T-cell (primary cell): ENCODE measurements at regions not wholly inside any gene's neighbourhood (a gene's known extent, or its start where the extent isn't known, plus 50 kb on each side); places are given as distances from the start of the nearest gene placed in this dataset.
"Not testable (repeated sequence)": the region's sequence is repeated elsewhere in the genome, so short reads cannot be mapped to it uniquely, and the experiment has no call there.

Source experiments
- ATAC-seq, 4 experiments: fragments of 200-7000 bp in 3 of 4; fragments of 150-1000 bp in 1 of 4; cut with Tn5 transposase; replicated peaks in 1 of 4; 1 replicate in 3 of 4; 2 replicates in 1 of 4; pipeline ENCODE4 v1.10.0; 2021; ENCODE audit warnings: moderate library complexity in 3 of 4, mild to moderate bottlenecking in 2 of 4, moderate number of reproducible peaks in 1 of 4
- CTCF ChIA-PET, 2 donors: fragments of 300-600 bp; sonication (Branson Sonifier 250); formaldehyde crosslinking; loops; one replicate each; lab custom pipeline; 2022; ENCODE audit warnings: antibody characterized with exemption in 2 of 2; lab: Charles Lee
- POLR2A ChIA-PET, 2 donors: fragments of 300-600 bp; sonication (Branson Sonifier 250); formaldehyde crosslinking; loops; one replicate each; lab custom pipeline; 2022; ENCODE audit warnings: antibody characterized with exemption in 2 of 2; lab: Charles Lee
- DNase-seq, 35 experiments: peaks; one replicate each; pipeline versions ENCODE4 v3.0.0 to v3.0.0-alpha.2; 2013 to 2023
- H3K27ac ChIP-seq: one replicate; pipeline ENCODE4 v1.5.1; 2013; ENCODE audit warnings: low read length
- H3K27me3 ChIP-seq, 2 experiments: replicated peaks in 1 of 2; 1 replicate in 1 of 2; 2 replicates in 1 of 2; pipeline versions ENCODE4 v1.6.1 to v1.7.0; 2013; ENCODE audit warnings: low read length in 1 of 2, mixed read lengths in 1 of 2; ENCODE audit not compliant: control insufficient read depth in 2 of 2, insufficient read depth in 2 of 2; ENCODE audit errors: extremely low read depth in 1 of 2
- H3K36me3 ChIP-seq, 2 donors: 1 replicate in 1 of 2; 2 replicates in 1 of 2; pipeline versions ENCODE4 v1.6.1 to v1.7.0; 2013; ENCODE audit warnings: low read length in 1 of 2; ENCODE audit not compliant: control insufficient read depth in 2 of 2, insufficient read depth in 1 of 2; ENCODE audit errors: extremely low read depth in 1 of 2
- H3K4me1 ChIP-seq, 2 experiments: 1 replicate in 1 of 2; 2 replicates in 1 of 2; pipeline versions ENCODE4 v1.6.1 to v1.7.0; 2013; ENCODE audit warnings: low read length in 2 of 2, mixed read lengths in 1 of 2; ENCODE audit not compliant: insufficient read depth in 2 of 2, control insufficient read depth in 1 of 2; ENCODE audit errors: extremely low read depth in 1 of 2
- H3K4me3 ChIP-seq, 2 donors: 1 replicate in 1 of 2; 2 replicates in 1 of 2; pipeline versions ENCODE4 v1.5.1 to v1.7.0; 2013; ENCODE audit warnings: mild to moderate bottlenecking in 2 of 2, low read length in 1 of 2, moderate library complexity in 1 of 2; ENCODE audit not compliant: control insufficient read depth in 1 of 2; ENCODE audit errors: extremely low read depth in 1 of 2
- H3K9me3 ChIP-seq: 2 replicates; pipeline ENCODE4 v1.7.0; 2013
- H3K27ac Mint-ChIP-seq, 2 donors: one replicate each; pipeline ENCODE4 v1.8.0; 2020 to 2021; ENCODE audit warnings: mild to moderate bottlenecking in 2 of 2, mixed read lengths in 2 of 2
- H3K27me3 Mint-ChIP-seq, 2 donors: one replicate each; pipeline ENCODE4 v1.8.0; 2021 to 2022; ENCODE audit warnings: mixed read lengths in 2 of 2
- H3K36me3 Mint-ChIP-seq: one replicate; pipeline ENCODE4 v1.8.0; 2021; ENCODE audit warnings: mixed read lengths
- H3K4me1 Mint-ChIP-seq, 3 donors: one replicate each; pipeline ENCODE4 v1.8.0; 2020 to 2022; ENCODE audit warnings: mixed read lengths in 3 of 3, mild to moderate bottlenecking in 1 of 3
- H3K4me3 Mint-ChIP-seq, 3 donors: one replicate each; pipeline ENCODE4 v1.8.0; 2020 to 2022; ENCODE audit warnings: mild to moderate bottlenecking in 3 of 3, mixed read lengths in 3 of 3, moderate library complexity in 3 of 3
- H3K9me3 Mint-ChIP-seq, 3 donors: one replicate each; pipeline ENCODE4 v1.8.0; 2020 to 2022; ENCODE audit warnings: mixed read lengths in 3 of 3
- WGBS: methylation state at CpG from one replicate; pipeline ENCODE4 v1.1.5; 2013; ENCODE audit warnings: missing lambda C conversion rate; ENCODE audit not compliant: insufficient coverage; 5-methylcytosine and 5-hydroxymethylcytosine counted together

GRCh38 chr1:192911896-192912656, 103.2 kb downstream of the RGS2 start:
- H3K9me3 Mint-ChIP-seq, H3K36me3 Mint-ChIP-seq, H3K9me3 ChIP-seq, H3K4me1 Mint-ChIP-seq, H3K4me3 ChIP-seq, H3K27ac ChIP-seq, DNase-seq, ATAC-seq, H3K36me3 ChIP-seq, H3K27me3 Mint-ChIP-seq, H3K4me1 ChIP-seq, POLR2A ChIA-PET, H3K27me3 ChIP-seq, CTCF ChIA-PET, H3K27ac Mint-ChIP-seq, H3K4me3 Mint-ChIP-seq: not testable (repeated sequence)
- 93% methylated on average over 16 of the region's 18 CpGs for WGBS

- H3K4me1 ChIP-seq: no peaks in the 10 kb centered on the region
- H3K27ac Mint-ChIP-seq: no peak overlapping the region
- no peak overlapping the region for H3K4me3 Mint-ChIP-seq
- H3K4me3 ChIP-seq: no peak overlapping the region
- peaks cover 0 to 4% of the 10 kb centered on the region in 2 experiments for H3K27me3 ChIP-seq
- no peaks in the 10 kb centered on the region for H3K9me3 Mint-ChIP-seq
- CTCF ChIA-PET: no interaction called here
- H3K9me3 ChIP-seq: no peaks in the 10 kb centered on the region
- no peak for ATAC-seq
- POLR2A ChIA-PET: interaction anchor here in 1 of 2 donors (0.6 kb wide), 1 partner anchor 59 kb away, joined by 7 read pairs; no protein-coding TSS in a partner anchor
- H3K4me1 Mint-ChIP-seq: no peaks in the 10 kb centered on the region
- WGBS: 52% methylated on average over 2 of the region's 3 CpGs
- DNase-seq: no peak
- H3K27me3 Mint-ChIP-seq: no peaks in the 10 kb centered on the region
- no peaks in the 10 kb centered on the region for H3K36me3 ChIP-seq
- no peak overlapping the region for H3K27ac ChIP-seq
- H3K36me3 Mint-ChIP-seq: no peaks in the 10 kb centered on the region
Measured at GRCh38 chr1:192913683-192914082, 104.8 kb downstream of the RGS2 start.

GRCh38 chr1:192914092-192914491, 105.3 kb downstream of the RGS2 start:
- Histone ChIP-seq H3K27ac (no peak overlapping the region), H3K36me3 (no peaks in the 10 kb centered on the region), H3K9me3 (no peaks in the 10 kb centered on the region), H3K4me3 (no peak overlapping the region), H3K27me3 (peaks cover 0 to 4% of the 10 kb centered on the region in 2 experiments), H3K4me1 (no peaks in the 10 kb centered on the region)
- DNase-seq (no peak), ATAC-seq (no peak)
- POLR2A ChIA-PET: no interaction called here
- H3K4me3 Mint-ChIP-seq: no peak overlapping the region
- no peaks in the 10 kb centered on the region for H3K36me3 Mint-ChIP-seq
- no CpG with 5 or more reads among the region's 1 CpG for WGBS
- H3K4me1 Mint-ChIP-seq: no peaks in the 10 kb centered on the region
- CTCF ChIA-PET: no interaction called here
- H3K9me3 Mint-ChIP-seq: no peaks in the 10 kb centered on the region
- no peak overlapping the region for H3K27ac Mint-ChIP-seq
- no peaks in the 10 kb centered on the region for H3K27me3 Mint-ChIP-seq

GRCh38 chr1:192914696-192915095, 105.9 kb downstream of the RGS2 start:
- H3K9me3 ChIP-seq: no peaks in the 10 kb centered on the region
- no peak overlapping the region for H3K4me3 ChIP-seq
- H3K4me1 ChIP-seq: no peaks in the 10 kb centered on the region
- ATAC-seq (no peak), DNase-seq (no peak)
- POLR2A ChIA-PET: no interaction called here
- H3K27ac ChIP-seq: no peak overlapping the region
- Mint-ChIP-seq H3K36me3 (no peaks in the 10 kb centered on the region), H3K4me1 (no peaks in the 10 kb centered on the region), H3K27me3 (no peaks in the 10 kb centered on the region), H3K27ac (no peak overlapping the region), H3K4me3 (no peak overlapping the region), H3K9me3 (no peaks in the 10 kb centered on the region)
- CTCF ChIA-PET: interaction anchor here in 1 of 2 donors (0.6 kb wide), 1 partner anchor 48 kb away, joined by 4 read pairs; no protein-coding TSS in a partner anchor
- WGBS: no CpG with 5 or more reads among the region's 2 CpGs
- H3K36me3 ChIP-seq: no peaks in the 10 kb centered on the region
- peaks cover 0 to 4% of the 10 kb centered on the region in 2 experiments for H3K27me3 ChIP-seq

GRCh38 chr1:192916021-192916420, 107.2 kb downstream of the RGS2 start:
- H3K4me3 ChIP-seq: no peak overlapping the region
- ATAC-seq: no peak

GRCh38 chr1:192918259-192918658, 109.4 kb downstream of the RGS2 start:
- no peaks in the 10 kb centered on the region for H3K4me1 Mint-ChIP-seq
- ATAC-seq: no peak
- Histone ChIP-seq H3K27me3 (peaks cover 0 to 4% of the 10 kb centered on the region in 2 experiments), H3K9me3 (no peaks in the 10 kb centered on the region), H3K27ac (no peak overlapping the region), H3K36me3 (no peaks in the 10 kb centered on the region), H3K4me1 (no peaks in the 10 kb centered on the region), H3K4me3 (no peak overlapping the region)
- no peak for DNase-seq
- no peak overlapping the region for H3K27ac Mint-ChIP-seq
- no peak overlapping the region for H3K4me3 Mint-ChIP-seq
- H3K9me3 Mint-ChIP-seq: no peaks in the 10 kb centered on the region
- no CpG with 5 or more reads among the region's 1 CpG for WGBS
- H3K36me3 Mint-ChIP-seq: no peaks in the 10 kb centered on the region
- CTCF ChIA-PET: no interaction called here
- POLR2A ChIA-PET: interaction anchor here in 1 of 2 donors (0.7 kb wide), 1 partner anchor 11 kb away, joined by 3 read pairs; no protein-coding TSS in a partner anchor
- H3K27me3 Mint-ChIP-seq: no peaks in the 10 kb centered on the region

More at GRCh38 chr1:192916021-192916420, 107.2 kb downstream of the RGS2 start:
- Mint-ChIP-seq H3K27me3 (no peaks in the 10 kb centered on the region), H3K4me3 (no peak overlapping the region), H3K4me1 (no peaks in the 10 kb centered on the region), H3K36me3 (no peaks in the 10 kb centered on the region), H3K27ac (no peak overlapping the region), H3K9me3 (no peaks in the 10 kb centered on the region)
- no peak overlapping the region for H3K27ac ChIP-seq
- no CpG with 5 or more reads among the region's 1 CpG for WGBS
- DNase-seq: no peak
- CTCF ChIA-PET: interaction anchor here in 1 of 2 donors (0.6 kb wide), 1 partner anchor 12 kb away, joined by 6 read pairs; no protein-coding TSS in a partner anchor
- H3K36me3 ChIP-seq: no peaks in the 10 kb centered on the region
- POLR2A ChIA-PET: no interaction called here
- no peaks in the 10 kb centered on the region for H3K9me3 ChIP-seq
- H3K27me3 ChIP-seq: peaks cover 0 to 4% of the 10 kb centered on the region in 2 experiments
- no peaks in the 10 kb centered on the region for H3K4me1 ChIP-seq
